ENCODE measurements at regions not wholly inside any gene's neighbourhood (a gene's known extent, or its start where the extent isn't known, plus 50 kb on each side); places are given as distances from the start of the nearest gene placed in this dataset.

- Histone ChIP-seq H3K9me3 (no peaks in the 10 kb centered on the region), H3K4me3 (no peak overlapping the region), H3K36me3 (no peaks in the 10 kb centered on the region), H3K27ac (no peak overlapping the region), H3K4me1 (no peaks in the 10 kb centered on the region), H3K27me3 (no peaks in the 10 kb centered on the region)
- 34 to 43% methylated on average over 3 of the region's 3 CpGs for WGBS, 2 donors
- TF ChIP-seq CTCF (IDR thresholded peaks at IDR 0.05), result no peak
- TF ChIP-seq POLR2A (IDR thresholded peaks at IDR 0.05), result no peak
- no peak for TF ChIP-seq EP300 (IDR thresholded peaks at IDR 0.05)
- DNase-seq (ENCODE audit: low spot score in 2 of 2), result no peak
These were observed 83.1 kb upstream of the RANBP3L start for GRCh38 chr5:36384845-36385244.

DNA sequence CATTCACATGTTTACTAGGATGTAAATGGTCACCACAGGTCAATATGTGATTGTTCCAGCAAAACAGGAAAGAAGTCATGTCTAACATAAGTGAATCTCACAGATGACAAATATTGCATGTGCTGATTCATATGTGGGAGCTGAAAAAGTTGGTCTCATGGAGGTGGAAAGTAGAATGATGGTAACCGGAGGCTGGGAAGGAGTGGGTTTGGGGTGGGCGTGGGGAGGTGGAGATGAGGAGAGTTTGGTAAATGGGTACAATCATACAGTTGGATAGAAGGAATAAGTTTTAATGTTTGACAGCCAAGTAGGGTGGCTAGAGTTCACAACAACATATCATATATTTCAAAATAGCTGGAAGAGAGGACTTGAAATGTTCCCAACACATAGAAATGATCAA, 83.8 kb upstream of the RANBP3L start:
- Histone ChIP-seq H3K4me3 (no peak overlapping the region), H3K9me3 (no peaks in the 10 kb centered on the region), H3K27me3 (no peaks in the 10 kb centered on the region), H3K36me3 (no peaks in the 10 kb centered on the region), H3K27ac (no peak overlapping the region), H3K4me1 (no peaks in the 10 kb centered on the region)
- no peak for DNase-seq (ENCODE audit: low spot score in 2 of 2)
- WGBS, 2 donors, result 93 to 95% methylated on average over 2 of the region's 2 CpGs
- TF ChIP-seq CTCF (IDR thresholded peaks at IDR 0.05) (no peak), POLR2A (IDR thresholded peaks at IDR 0.05) (no peak), EP300 (IDR thresholded peaks at IDR 0.05) (no peak)

DNA sequence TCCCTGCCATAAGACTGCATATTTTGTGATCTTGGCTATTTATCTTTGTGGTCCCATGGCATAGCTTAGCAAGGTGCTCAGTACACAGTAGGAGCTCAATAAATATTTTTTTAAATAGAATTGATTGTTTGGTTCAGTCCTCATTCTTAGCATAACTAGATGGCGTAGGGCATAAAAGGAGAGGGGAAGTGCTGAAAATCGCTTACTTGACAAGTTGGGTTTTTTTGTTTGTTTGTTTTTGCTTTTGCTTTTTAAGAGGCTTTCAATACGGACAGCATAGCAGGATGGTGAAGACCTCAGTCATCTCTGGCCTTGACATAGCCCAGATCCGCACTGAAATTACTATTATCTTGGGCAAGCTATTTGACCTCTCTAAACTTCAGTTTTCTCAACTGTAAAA, 86.6 kb upstream of the RANBP3L start:
- no peak for TF ChIP-seq CTCF (IDR thresholded peaks at IDR 0.05)
- TF ChIP-seq EP300 (IDR thresholded peaks at IDR 0.05), result no peak
- no peak for TF ChIP-seq POLR2A (IDR thresholded peaks at IDR 0.05)
- H3K4me1 ChIP-seq, result no peaks in the 10 kb centered on the region
- no peak for DNase-seq (ENCODE audit: low spot score in 2 of 2)
- H3K27ac ChIP-seq, result no peak overlapping the region
- H3K4me3 ChIP-seq, result no peak overlapping the region
- 71 to 77% methylated on average over 4 of the region's 4 CpGs for WGBS, 2 donors
- no peaks in the 10 kb centered on the region for H3K36me3 ChIP-seq
- no peaks in the 10 kb centered on the region for H3K9me3 ChIP-seq
- no peaks in the 10 kb centered on the region for H3K27me3 ChIP-seq

GRCh38 chr5:36389245-36389644, 87.5 kb upstream of the RANBP3L start:
- H3K27ac ChIP-seq, result peak overlapping the region in 1 of 4 donors; percentile 2
- no peaks in the 10 kb centered on the region for H3K9me3 ChIP-seq
- TF ChIP-seq CTCF (IDR thresholded peaks at IDR 0.05), result no peak
- TF ChIP-seq EP300 (IDR thresholded peaks at IDR 0.05), result peak; percentile 30 to 43
- no peaks in the 10 kb centered on the region for H3K36me3 ChIP-seq
- 46 to 52% methylated on average over 4 of the region's 4 CpGs for WGBS, 2 donors
- H3K27me3 ChIP-seq, result no peaks in the 10 kb centered on the region
- no peak overlapping the region for H3K4me3 ChIP-seq
- H3K4me1 ChIP-seq, result no peaks in the 10 kb centered on the region
- peak in 1 of 2 donors; percentile 49 for DNase-seq (ENCODE audit: low spot score in 2 of 2)

DNA sequence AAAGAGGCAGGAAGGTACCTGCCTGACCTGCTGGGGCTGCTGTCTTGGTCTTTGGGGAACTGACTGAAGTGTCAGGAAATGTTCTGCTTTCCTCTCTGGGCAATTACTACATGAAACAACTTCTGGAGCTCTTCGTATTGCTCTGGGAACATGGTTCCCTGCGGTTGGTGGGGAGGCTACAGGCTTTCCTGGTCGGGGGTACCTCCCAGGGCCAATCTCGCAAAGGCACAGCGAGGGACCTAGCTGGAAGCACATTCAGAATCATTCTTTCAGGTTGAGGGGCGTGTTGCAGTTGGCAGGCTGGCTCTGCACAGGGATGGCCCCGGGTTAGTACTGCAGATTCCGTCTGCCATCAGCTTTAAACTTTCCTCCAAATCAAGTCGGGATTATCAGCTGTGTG, 88.9 kb upstream of the RANBP3L start:
- Histone ChIP-seq H3K27me3 (no peaks in the 10 kb centered on the region), H3K36me3 (no peaks in the 10 kb centered on the region), H3K27ac (no peak overlapping the region), H3K4me1 (no peaks in the 10 kb centered on the region), H3K9me3 (no peaks in the 10 kb centered on the region), H3K4me3 (no peak overlapping the region)
- 68 to 82% methylated on average over 9 of the region's 9 CpGs for WGBS, 2 donors
- DNase-seq (ENCODE audit: low spot score in 2 of 2), result no peak
- no peak for TF ChIP-seq POLR2A (IDR thresholded peaks at IDR 0.05)
- TF ChIP-seq EP300 (IDR thresholded peaks at IDR 0.05), result no peak

DNA sequence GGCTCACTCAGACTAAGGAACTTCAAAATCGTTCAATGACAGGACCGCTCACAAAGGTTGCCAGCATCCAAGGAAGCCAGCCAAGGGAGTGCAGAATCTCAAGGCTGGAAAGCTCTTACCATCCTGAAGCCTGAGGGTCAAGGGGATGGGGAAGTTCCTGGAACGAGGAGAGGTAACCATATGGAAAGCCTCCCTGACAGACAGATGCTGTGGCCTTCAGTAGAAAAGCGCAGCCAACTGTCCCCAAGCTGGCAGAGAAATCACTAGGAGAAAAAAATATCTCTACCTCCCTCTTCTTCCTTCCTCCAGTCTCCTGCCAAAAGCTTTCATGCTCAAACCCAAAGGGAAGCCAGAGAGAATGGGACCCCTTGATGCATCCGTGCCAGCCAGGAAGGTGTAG, 90.5 kb upstream of the RANBP3L start:
- Histone ChIP-seq H3K4me3 (no peak overlapping the region), H3K27me3 (no peaks in the 10 kb centered on the region), H3K36me3 (no peaks in the 10 kb centered on the region), H3K27ac (no peak overlapping the region), H3K4me1 (no peaks in the 10 kb centered on the region), H3K9me3 (no peaks in the 10 kb centered on the region)
- WGBS, 2 donors, result 91 to 92% methylated on average over 5 of the region's 5 CpGs
- TF ChIP-seq EP300 (IDR thresholded peaks at IDR 0.05) (no peak), POLR2A (IDR thresholded peaks at IDR 0.05) (no peak), CTCF (IDR thresholded peaks at IDR 0.05) (no peak)
- no peak for DNase-seq (ENCODE audit: low spot score in 2 of 2)

Data from tibial nerve (tissue), 4 donors.